Left lung (tissue), 4 donors: ENCODE measurements at regions not wholly inside any gene's neighbourhood (a gene's known extent, or its start where the extent isn't known, plus 50 kb on each side); places are given as distances from the start of the nearest gene placed in this dataset.
"Not testable (repeated sequence)": the region's sequence is repeated elsewhere in the genome, so short reads cannot be mapped to it uniquely, and the experiment has no call there.

ENCODE experiments used
- ATAC-seq: fragments of 200-7000 bp; cut with Tn5 transposase; one replicate; pipeline ENCODE4 v1.9.1; 2020; ENCODE audit warnings: moderate library complexity
- DNase-seq, 4 donors: peaks; one replicate each; pipeline ENCODE4 v3.0.0-alpha.2; 2013 to 2020
- H3K27ac ChIP-seq, 2 donors: fragments of 200-600 bp; sonication (generic) in 1 of 2; one replicate each; pipeline versions ENCODE4 v1.5.0 to v1.8.0; 2020 to 2021
- H3K27me3 ChIP-seq, 2 donors: fragments of 200-600 bp; sonication (generic) in 1 of 2; one replicate each; pipeline versions ENCODE4 v1.5.0 to v1.8.0; 2020 to 2021
- H3K36me3 ChIP-seq, 2 donors: fragments of 200-600 bp; sonication (generic) in 1 of 2; one replicate each; pipeline versions ENCODE4 v1.5.0 to v1.8.0; 2020 to 2021
- H3K4me1 ChIP-seq, 2 donors: fragments of 200-600 bp; one replicate each; pipeline ENCODE4 v1.8.0; 2021
- H3K4me3 ChIP-seq, 2 donors: fragments of 200-600 bp; sonication (generic) in 1 of 2; one replicate each; pipeline versions ENCODE4 v1.5.0 to v1.8.0; 2020 to 2021; ENCODE audit warnings: mild to moderate bottlenecking in 1 of 2
- H3K9me3 ChIP-seq, 2 donors: fragments of 200-600 bp; sonication (generic) in 1 of 2; one replicate each; pipeline versions ENCODE4 v1.5.0 to v1.8.0; 2020 to 2021
- CTCF ChIP-seq, 2 donors: fragments of 200-600 bp; sonication (generic) in 1 of 2; IDR thresholded peaks; one replicate each; pipeline versions ENCODE4 v1.5.0 to v1.8.0; 2021; ENCODE audit warnings: antibody characterized with exemption in 2 of 2
- intact Hi-C, 2 donors: fragments of 100-400 bp; cut with DNase I; formaldehyde crosslinking; loops; one replicate each; pipeline versions ENCODE4 v1.11.2 to v1.14.2; 2022
- donor health status: DM: no; HTN: yes; CAD: no.
- donor health status: DM: no; HTN: no; CAD: no.

GRCh38 chr1:65082346-65083040 is 65.5 kb upstream of the AK4 start:
- TF ChIP-seq CTCF (IDR thresholded peaks at IDR 0.05) = no peak
- H3K4me1 ChIP-seq = peaks cover 0 to 14% of the 10 kb centered on the region in 2 donors
- no peak overlapping the region for H3K4me3 ChIP-seq
- no peak for DNase-seq
- H3K27me3 ChIP-seq = no peaks in the 10 kb centered on the region
- intact Hi-C loops = no loop called here
- no peak overlapping the region for H3K27ac ChIP-seq
- no peak for ATAC-seq
- H3K9me3 ChIP-seq = no peaks in the 10 kb centered on the region
- H3K36me3 ChIP-seq = no peaks in the 10 kb centered on the region

GRCh38 chr1:65083263-65083896 is 64.6 kb upstream of the AK4 start:
- no peaks in the 10 kb centered on the region for H3K9me3 ChIP-seq
- peaks cover 0 to 14% of the 10 kb centered on the region in 2 donors for H3K4me1 ChIP-seq
- DNase-seq = no peak
- no peaks in the 10 kb centered on the region for H3K36me3 ChIP-seq
- H3K27me3 ChIP-seq = no peaks in the 10 kb centered on the region
- peak; percentile 14 for ATAC-seq
- no peak for TF ChIP-seq CTCF (IDR thresholded peaks at IDR 0.05)
- H3K27ac ChIP-seq = no peak overlapping the region
- no peak overlapping the region for H3K4me3 ChIP-seq
- intact Hi-C loops = no loop called here

GRCh38 chr1:65084066-65084465 is 63.9 kb upstream of the AK4 start:
- Histone ChIP-seq H3K36me3 (no peaks in the 10 kb centered on the region), H3K27ac (no peak overlapping the region), H3K4me1 (peaks cover 0 to 14% of the 10 kb centered on the region in 2 donors), H3K4me3 (no peak overlapping the region), H3K9me3 (no peaks in the 10 kb centered on the region), H3K27me3 (no peaks in the 10 kb centered on the region)
- no peak for ATAC-seq
- DNase-seq = no peak
- intact Hi-C loops = no loop called here
- TF ChIP-seq CTCF (IDR thresholded peaks at IDR 0.05) = no peak

- ATAC-seq, H3K27ac ChIP-seq, H3K9me3 ChIP-seq, H3K4me3 ChIP-seq, intact Hi-C loops, H3K36me3 ChIP-seq, DNase-seq, H3K27me3 ChIP-seq: not testable (repeated sequence)
- peaks cover 0 to 26% of the 10 kb centered on the region in 2 donors for H3K4me1 ChIP-seq
Observed at GRCh38 chr1:65087519-65087918, 60.5 kb upstream of the AK4 start.

GRCh38 chr1:65090406-65090805 is 57.6 kb upstream of the AK4 start:
- no peak overlapping the region for H3K27ac ChIP-seq
- intact Hi-C loops = no loop called here
- peaks cover 0 to 20% of the 10 kb centered on the region in 2 donors for H3K4me1 ChIP-seq
- H3K4me3 ChIP-seq = no peak overlapping the region
- no peaks in the 10 kb centered on the region for H3K36me3 ChIP-seq
- DNase-seq (no peak), ATAC-seq (no peak)
- H3K27me3 ChIP-seq = no peaks in the 10 kb centered on the region
- TF ChIP-seq CTCF (IDR thresholded peaks at IDR 0.05) = no peak
- H3K9me3 ChIP-seq = no peaks in the 10 kb centered on the region
